ENCODE measurements at regions not wholly inside any gene's neighbourhood (a gene's known extent, or its start where the extent isn't known, plus 50 kb on each side); places are given as distances from the start of the nearest gene placed in this dataset.
"Not testable (repeated sequence)": the region's sequence is repeated elsewhere in the genome, so short reads cannot be mapped to it uniquely, and the experiment has no call there.

DNA sequence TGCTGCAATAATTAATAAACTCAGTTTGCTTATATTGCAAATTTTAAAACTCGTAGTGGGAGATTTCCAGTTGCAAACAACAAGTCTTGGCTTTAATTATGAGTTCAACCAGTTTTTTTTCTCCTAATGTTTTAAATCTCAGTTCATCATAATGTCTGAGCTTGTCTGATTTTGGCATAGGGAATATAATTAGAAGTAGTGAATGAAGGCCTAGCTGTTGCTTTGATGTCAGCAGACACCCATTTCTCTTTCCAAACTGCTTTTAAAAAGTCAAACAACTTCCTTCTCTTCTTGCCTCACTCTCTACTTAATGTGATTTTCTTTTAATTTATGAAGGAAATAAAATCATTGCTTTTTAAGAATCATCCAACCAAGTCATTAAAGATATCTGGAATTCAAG, 1462.1 kb downstream of the DPP10 start:
- DNase-seq: no peak

DNA sequence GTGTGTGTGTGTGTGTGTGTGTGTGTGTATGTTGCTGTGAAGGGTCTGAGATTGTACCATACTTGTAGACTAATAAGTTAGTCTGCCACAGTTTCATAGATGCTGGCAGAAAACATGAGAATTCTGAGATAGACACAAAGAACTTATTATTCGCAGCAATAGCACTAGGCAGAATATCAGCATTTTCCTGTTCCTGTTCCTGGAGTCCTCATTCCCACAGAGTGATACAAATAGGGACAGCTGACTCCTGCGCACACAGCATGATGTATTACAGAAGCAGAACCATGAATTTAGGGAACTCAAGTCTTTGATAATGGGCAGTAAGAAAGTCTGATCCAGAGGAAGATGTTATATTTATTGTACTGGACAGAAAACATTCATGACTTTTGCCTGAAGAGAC, 1466.3 kb downstream of the DPP10 start:
- no peak for DNase-seq

DNA sequence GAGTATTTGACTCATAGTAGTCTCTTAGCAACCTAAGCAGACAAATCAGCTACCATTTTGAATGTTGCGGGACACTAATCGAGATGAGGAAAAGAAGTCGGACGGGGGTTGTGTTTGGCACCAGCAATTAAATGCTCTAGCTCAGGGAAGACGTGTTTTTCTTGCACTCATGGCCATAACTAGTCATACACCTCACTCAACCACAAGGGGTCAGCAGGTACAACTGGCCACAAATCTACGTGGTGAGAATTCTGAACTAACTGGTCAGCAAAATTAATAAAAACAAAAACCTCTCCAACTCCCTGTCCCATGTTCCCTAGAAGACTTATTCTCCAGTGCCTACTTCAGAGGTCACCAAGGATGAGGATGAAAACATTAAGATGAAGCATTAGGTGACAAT, 1467.8 kb downstream of the DPP10 start:
- DNase-seq: no peak

DNA sequence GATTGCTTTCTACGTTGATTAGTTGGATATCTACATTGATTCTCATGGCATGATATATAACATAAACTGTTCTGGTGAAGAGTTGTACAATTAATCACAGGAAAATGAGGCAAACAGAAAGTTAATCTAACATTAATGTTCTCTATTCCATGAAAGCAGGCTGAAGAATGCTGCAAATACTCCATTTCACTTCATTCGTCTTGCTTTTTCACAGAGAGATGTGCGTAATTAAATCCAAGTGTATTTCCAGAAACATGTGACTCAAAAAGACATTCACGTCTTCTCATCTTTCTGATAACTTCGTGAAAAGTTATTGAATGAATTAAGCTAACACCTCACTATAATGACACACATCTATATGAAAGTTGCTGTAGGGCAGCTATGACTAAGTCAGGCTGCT, 1471.5 kb downstream of the DPP10 start:
- no peak for DNase-seq

DNA sequence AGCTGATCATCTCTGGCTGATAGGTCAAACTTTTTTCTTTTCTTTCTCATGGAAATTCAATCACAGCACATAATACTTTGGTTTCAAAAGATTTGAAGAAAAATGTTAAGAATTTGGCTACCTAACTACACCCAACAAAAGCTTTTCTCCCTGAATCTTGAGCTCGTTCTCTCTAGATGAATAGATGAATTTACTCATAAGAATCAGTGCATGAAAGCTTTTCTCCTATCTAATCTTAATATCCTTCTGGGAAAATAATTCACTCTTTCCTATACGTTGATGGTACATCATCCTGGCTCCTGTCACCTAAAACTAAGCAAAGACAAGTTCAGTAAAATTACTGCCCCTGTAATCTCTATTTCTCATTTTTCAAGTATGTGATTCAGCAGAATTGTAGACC, 1479.1 kb downstream of the DPP10 start:
- no peak for DNase-seq

DNA sequence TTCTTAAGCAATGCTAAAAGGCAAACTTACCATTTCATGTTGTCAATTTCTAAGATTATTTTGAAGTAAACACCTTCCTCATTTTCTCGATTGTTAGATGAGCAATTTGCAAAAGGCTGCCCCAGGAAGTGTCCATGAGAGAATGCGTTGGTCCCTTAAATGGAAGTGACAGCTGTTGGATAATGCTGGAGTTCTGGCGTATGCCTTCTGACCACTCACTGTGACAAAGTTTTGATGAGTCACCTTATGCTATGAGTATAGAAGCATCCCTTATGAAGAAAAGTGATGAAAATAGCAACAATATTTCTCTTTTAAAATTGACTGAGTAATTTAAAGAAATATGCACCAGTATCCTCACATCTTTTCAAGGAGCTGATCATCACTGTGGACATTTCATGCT, 1497.5 kb downstream of the DPP10 start:
- no peak for DNase-seq

DNA sequence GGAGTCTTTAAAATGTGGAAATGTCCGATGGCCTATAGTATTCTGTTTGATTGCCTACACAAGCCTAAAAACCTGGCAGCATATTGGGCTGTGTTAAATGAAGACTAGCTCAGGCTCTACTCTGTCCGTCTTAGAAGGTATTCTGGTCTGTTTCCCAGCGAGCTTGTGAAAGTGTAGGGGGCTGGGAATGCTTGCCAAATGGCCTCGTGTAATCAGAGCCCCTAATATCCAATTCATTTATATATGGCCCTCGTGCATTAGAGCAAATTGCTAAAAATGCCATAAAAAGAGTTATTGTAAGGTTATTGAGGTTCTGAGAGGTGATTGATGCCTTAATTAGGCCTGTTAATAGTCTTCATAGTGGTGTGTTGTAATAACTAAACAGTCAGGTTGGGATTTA, 1500.4 kb downstream of the DPP10 start:
- no peak for DNase-seq

DNA sequence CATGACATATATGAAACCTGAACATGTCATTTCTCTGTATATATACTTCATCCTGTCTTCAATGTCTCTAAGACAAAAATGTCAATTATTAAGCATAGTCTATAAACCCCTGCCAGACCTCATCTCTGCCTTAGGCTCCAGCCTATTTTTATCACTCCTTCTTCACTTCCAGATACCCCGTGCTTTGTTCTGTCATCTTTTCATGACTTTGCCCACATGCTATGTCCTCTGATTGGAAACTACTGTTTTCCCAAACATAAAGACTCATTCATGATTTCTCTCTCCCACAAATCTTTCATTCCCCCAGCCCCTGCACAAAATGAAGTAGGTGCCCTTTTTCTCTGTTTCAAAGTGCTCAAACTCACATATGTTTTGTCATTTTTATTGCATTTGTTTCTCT, 1503.9 kb downstream of the DPP10 start:
- DNase-seq: no peak

DNA sequence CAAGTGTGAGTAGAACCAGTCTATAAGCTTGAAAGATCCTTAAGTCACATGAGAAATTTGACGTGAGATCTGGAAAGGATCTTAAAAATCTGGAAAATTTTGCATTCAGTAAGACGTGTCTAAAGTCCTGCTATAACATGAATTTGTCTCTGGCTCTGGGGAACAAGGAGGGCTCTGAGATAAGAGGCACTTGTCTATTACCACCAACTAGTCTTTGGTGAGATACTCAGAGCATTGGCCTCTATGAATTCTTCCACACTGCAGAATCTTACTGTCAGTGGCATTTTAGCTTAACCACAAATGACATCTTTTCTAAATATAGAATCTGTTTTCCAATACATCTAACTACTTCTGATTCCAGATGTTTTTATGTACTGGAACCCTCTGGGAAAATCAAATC, 1504.5 kb downstream of the DPP10 start:
- no peak for DNase-seq

DNA sequence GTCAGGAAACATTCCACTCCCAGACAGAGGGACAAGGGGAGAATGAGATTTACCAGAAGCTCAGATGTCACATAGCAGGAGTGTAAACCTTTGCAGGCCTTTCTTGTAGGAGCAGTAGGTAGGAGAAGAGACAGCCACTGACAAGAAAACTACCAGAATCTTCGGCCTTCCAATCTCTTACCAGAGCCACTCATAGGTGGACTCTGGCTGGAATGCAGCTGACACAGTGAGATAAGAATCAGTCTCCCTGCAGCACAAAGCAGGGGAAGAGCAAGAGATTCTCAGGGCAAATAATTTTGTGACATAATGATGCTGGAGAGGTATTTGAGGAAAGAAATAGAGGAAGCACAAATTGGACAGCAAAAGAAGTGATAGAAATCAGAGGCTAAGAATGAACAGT, 1534.5 kb downstream of the DPP10 start:
- no peak for DNase-seq

DNA sequence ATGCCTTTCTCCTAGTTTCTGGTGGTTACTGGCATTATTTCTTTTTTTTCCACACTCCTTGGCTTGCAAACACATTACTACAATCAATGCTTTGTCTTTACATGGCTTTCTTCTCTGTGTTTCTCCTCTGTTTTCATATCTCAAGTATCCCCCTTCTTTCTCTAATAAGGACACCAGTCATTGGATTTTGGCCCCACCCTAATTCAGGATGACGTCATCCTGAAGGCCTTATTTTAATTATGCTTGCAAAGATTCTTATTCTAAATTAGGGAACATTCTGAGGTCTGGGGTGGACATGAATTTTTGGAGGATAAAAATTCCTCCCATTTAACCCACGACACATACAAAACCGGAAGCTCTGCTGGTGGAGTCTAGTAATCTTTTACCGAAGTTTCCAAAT, 1556.6 kb downstream of the DPP10 start:
- no peak for DNase-seq

DNA sequence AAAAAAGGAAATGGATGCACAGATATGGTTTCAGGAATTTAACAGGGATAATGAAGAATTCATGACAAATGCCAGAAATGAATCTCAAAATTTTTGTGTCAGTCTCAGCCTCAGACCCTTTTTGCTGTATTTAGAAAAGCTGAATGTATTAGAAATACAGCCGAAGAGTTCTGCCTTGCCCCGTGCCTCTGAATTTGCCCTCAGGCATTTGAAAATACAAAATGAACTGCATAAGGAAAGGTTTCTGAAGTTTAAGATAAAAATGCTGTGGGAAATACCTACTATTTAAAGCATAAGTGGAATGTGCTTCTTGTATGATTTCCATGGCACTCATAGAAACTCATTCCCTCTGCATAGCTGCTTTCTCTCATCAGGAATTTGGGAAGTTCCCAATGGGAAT, 1580.6 kb downstream of the DPP10 start:
- no peak for DNase-seq

DNA sequence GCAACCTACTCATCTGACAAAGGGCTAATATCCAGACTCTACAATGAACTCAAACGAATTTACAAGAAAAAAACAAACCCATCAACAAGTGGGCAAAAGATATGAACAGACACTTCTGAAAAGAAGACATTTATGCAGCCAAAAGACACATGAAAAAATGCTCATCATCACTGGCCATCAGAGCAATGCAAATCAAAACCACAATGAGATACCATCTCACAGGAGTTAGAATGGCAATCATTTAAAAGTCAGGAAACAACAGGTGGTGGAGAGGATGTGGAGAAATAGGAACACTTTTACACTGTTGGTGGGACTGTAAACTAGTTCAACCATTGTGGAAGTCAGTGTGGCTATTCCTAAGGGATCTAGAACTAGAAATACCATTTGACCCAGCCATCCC, 1596.3 kb downstream of the DPP10 start:
- not testable (repeated sequence) for DNase-seq

DNA sequence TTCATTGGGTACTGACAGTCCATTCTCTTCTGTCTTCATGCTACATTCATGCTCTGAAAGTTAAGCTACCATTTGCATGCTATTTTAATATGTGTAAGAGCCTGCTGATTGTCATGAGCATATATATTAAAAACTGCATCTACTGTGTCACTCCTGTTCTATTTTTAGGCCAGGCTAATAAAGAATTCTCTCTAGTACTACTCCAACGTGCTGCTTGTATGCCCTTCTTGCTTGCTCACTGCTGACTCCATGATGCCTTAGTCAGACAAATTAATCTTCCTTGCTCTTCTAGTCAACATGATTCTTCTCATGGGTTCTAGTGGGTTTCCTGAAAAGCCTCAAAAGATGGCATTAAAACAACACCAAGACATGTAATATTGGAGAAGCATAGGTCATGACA, 1600.1 kb downstream of the DPP10 start:
- no peak for DNase-seq

DNA sequence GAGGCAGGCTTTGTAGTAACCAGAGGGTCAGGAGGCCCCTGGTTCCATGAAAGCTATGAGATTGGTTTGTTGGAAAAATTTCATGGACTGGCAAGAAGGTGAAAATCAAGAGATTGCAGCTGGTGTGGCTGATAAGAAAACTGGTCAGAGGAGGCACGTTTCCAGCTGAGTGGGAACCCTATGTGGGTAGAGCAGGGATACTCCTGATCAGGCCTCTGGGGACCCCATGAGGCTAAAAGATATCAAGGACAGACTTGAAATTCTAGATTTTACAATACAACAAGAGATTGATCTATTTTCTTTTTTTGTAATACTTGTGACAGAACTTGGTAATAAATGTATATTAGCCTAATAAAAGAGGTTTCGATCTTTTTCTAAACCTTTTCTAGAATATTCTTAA, 1615.1 kb downstream of the DPP10 start:
- DNase-seq: no peak

DNA sequence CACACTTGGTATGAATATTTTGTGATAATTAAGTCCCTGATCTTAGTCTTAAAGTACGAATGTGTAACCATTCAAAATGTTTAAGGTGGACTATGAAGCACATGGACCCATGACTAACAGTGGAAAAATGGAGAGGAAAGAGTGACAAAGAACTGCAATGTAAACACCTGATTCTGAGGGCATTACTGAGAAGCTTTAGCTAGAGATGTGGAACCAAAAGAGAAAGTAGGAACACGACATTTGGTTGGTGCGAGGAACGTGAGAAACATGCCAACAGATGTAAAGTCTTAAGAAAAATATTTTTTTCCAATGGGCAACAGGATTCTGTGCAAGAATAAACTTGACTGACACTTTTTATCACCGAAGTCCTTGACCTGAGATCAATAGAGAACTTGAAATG, 1618.6 kb downstream of the DPP10 start:
- DNase-seq: no peak

DNA sequence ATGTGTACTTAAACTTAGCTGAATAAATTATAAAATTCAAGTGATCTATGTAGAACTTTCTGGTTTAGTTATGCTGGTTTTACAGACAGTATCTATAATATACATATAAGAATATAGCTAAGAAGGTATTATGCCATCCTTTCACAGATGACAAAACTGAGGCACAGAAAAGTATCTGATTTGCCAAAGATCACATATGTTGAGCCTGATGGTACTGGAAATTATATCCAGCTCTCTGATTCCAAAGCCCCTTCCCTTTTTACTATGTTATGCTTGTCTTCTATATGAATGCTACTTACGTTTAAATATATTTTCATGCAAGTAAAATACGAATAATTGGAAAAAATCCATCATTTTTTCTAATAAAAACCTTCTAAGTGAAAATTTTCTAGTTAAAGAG, 1631.3 kb downstream of the DPP10 start:
- DNase-seq: no peak

DNA sequence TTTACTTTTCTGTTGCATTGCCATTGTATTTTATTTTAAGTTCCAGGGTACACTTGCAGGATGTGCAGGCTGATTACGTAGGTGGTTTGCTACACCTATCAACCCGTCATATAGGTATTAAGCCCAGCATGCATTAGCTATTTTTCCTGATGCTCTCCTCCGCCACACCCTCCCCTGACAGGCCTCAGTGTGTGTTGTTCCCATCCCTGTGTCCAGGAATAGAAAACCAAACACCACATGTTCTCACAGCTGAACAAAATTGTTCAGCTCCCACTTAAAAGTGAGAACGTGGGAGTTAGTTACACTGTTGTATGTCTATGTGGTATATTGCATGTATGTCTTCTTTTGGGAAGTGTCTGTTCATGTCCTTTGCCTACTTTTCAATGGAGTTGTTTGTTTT, 1631.7 kb downstream of the DPP10 start:
- DNase-seq: no peak

DNA sequence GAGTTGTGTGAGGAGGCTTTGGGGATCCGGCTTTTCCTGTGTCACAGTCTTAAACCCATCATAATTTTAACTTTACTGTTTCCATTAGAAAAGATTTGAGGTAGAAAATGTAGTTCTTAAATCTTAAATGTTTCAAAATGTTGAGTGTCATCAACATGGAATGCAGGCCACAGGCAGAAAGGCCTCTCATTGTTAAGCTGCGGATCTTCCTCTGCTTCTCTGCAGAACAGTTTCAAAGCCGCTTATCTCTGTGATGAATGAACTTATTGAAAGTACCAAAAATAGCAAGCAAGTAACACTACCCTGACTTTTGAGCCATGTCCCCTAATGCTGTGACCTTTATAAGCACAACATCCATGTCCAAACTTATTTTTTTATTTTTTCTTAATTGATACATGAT, 1645.8 kb downstream of the DPP10 start:
- no peak for DNase-seq

DNA sequence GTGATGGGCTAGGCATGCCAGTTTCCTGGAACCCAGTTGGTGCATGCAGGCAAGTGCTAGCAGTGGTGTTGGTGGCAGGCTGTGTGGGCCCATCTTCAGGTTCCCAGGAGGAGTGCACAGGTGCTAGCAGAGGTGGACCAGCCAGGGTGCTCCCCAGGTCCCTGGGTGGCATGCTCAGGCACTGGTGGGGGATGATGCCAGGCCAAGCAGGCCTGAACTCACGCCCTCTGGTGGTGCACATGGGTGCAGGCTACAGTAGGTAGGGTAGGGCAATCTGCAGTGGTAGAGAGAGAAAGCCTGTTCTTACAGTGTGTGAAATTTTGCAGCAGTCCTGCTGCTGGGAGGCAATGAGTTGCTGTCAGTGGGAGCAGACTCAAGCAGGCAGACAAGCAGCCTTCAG, 1651.8 kb downstream of the DPP10 start:
- no peak for DNase-seq

DNA sequence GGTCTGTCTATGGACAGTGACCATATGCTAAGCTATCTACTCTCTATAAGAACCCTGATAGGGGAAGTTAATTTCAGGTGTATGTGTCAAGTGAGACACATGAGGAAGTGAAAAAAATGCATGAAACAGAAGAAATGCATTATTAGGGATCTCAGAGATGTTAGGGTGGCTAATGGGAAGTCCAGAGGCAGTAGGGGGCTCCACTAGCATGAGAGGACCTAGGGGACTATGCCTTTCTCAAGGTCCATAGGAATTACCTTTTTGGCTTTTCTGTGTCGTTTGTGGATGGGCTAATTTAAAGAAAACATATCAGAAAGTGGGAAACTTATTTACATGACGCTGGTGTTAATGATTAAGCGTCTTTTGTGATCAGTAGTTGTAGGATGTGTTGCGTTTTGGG, 1653.2 kb downstream of the DPP10 start:
- no peak for DNase-seq

DNA sequence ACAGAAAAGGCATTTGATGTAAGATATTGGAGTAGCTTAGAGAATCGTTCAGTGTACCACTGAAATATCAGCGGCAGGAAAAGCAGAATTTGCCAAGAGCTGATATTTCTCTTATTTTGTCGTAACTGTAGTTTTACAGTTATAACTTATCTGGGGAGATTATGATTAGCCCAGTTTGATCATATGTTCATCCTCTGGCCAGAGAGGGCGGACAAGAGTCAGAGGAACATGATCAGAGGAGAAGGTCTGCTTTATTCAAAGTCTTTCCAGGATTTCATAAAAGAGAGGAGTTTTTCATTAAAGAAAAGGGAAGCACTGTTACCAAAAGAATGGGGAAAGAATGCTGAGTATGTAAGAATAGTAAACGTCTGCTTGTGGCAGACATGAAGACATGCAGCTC, 1655.6 kb downstream of the DPP10 start:
- DNase-seq: no peak

DNA sequence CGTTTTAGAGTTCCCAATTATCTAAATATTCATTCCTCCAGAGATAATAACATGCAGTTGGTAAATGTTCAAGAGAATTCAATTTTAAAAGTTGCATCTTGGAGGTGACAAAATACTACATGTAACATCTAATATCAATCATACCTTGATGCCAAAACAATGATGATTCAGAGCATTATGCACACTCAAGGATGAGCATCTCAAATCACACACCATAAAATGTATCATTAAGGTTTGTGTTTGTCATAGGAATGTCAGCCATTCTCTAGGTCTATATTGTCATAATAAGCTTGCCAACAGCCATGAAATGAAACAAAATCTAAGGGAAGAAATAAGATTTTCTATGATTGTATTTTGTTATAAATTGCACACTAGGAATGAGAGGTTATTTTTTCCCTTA, 1667.0 kb downstream of the DPP10 start:
- no peak for DNase-seq

DNA sequence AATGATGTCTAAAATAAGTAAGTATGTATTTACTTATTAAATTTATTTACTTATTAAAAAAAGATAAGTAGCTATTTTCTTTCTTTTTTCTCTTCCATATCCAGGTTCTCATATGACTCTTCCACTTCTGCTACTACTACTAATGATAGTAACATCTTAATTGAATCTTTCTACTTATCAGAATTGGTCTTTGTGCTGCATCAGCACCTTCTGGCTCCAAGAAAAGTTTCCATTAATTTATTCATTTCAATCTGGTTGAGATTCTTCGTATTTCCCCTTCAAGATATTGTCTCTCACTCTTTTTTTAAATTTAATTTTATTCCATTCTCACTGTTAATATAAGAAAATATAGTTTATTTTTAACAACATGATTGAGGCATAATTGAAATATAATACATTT, 1675.4 kb downstream of the DPP10 start:
- DNase-seq: no peak

DNA sequence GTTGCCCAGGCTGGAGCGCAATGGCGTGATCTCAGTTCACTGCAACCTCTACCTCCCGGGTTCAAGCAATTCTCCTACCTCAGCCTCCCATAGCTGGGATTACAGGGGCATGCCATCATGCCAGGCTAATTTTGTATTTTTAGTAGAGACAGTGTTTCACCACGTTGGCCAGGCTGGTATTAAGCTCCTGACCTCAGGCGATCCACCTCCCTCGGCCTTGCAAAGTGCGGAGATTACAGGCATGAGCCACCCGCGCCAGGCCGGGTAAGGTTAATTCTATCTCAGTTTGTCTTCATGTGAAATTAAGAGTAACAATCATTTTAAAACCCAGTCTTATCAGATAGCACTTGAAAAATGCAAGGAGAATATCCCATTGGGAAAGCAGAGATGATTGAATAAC, 1681.7 kb upstream of the DDX18 start:
- DNase-seq: no peak

DNA sequence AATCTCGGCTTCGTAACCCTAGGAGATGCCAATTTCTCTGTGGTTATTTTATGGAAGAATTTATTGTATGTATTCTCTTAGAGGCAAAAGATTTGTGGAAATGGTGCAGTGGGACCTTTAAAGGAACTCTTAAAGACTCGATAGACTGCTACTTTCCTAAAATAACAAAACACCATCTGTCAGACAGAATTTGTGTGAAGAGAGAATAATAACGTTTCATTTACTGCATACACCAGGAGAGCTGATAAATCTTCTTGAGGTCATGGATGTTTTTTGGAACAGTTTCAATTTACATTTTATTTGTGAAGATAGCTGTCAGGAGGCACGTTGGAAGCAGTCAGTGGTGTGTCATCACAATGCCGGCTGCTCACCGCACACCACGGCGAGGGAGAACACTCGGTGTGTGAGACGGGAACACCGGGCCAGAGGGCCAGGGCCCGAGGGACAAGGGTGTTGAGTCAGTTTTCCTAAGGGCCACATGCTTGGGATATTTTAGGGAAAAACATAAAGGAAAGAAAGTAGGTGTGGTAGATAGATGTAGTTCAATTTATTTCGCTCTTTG, 1681.0 kb upstream of the DDX18 start:
- no peak for DNase-seq
